HAP-1 (cell line): ENCODE measurements at regions not wholly inside any gene's neighbourhood (a gene's known extent, or its start where the extent isn't known, plus 50 kb on each side); places are given as distances from the start of the nearest gene placed in this dataset.
"Not testable (repeated sequence)": the region's sequence is repeated elsewhere in the genome, so short reads cannot be mapped to it uniquely, and the experiment has no call there.

Experiments
- DNase-seq, 2 experiments: peaks; one replicate each; pipeline ENCODE4 v3.0.0-alpha.2; 2016 to 2020; ENCODE audit warnings: low spot score in 2 of 2
- H3K27me3 ChIP-seq: fragments of 250-450 bp; sonication (Bioruptor Pico); 2 replicates; pipeline ENCODE4 v1.5.1; 2020; ENCODE audit warnings: low read depth, mild to moderate bottlenecking, moderate library complexity
- H3K36me3 ChIP-seq: fragments of 250-450 bp; sonication (Bioruptor Pico); replicated peaks from 2 replicates; pipeline ENCODE4 v1.5.1; 2020; ENCODE audit warnings: mild to moderate bottlenecking
- H3K4me1 ChIP-seq: fragments of 250-450 bp; sonication (Bioruptor Pico); 2 replicates; pipeline ENCODE4 v1.5.1; 2020; ENCODE audit warnings: mild to moderate bottlenecking
- H3K4me3 ChIP-seq: fragments of 250-450 bp; sonication (Bioruptor Pico); 2 replicates; pipeline ENCODE4 v1.5.1; 2020; ENCODE audit warnings: mild to moderate bottlenecking, moderate library complexity
- H3K9me3 ChIP-seq: fragments of 250-450 bp; sonication (Bioruptor Pico); 2 replicates; pipeline ENCODE4 v1.5.1; 2020; ENCODE audit warnings: mild to moderate bottlenecking, moderate library complexity
- in situ Hi-C: fragments of 300-500 bp; cut with MboI; formaldehyde crosslinking; loops from 3 replicates; pipeline ENCODE4 v1.14.3; 2020; ENCODE audit warnings: low sequenced_read_pairs, inconsistent platforms, mixed read lengths

GRCh38 chrX:77123917-77124316 lies 323.3 kb upstream of the FGF16 start:
- DNase-seq, H3K36me3 ChIP-seq, in situ Hi-C loops, H3K4me3 ChIP-seq, H3K27me3 ChIP-seq, H3K4me1 ChIP-seq, H3K9me3 ChIP-seq: not testable (repeated sequence)

DNA sequence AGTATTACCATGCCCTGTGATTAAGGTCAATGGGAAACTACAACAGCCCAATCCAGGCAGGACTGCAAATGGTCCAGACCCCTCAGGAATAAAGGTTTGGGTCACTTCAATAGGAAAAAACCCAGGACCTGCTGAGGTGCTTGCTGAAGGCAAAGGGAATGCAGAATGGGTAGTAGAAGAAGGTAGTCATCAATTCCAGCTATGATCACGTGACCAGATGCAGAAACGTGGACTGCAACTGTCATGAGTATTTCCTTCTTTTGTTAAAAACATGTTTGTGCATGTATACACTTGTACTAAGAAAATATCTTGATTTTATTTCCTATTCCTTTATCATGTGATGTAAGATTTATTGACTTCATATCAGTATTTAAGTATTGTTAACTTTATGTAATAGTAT lies 319.6 kb upstream of the FGF16 start:
- H3K4me3 ChIP-seq, DNase-seq, in situ Hi-C loops, H3K36me3 ChIP-seq, H3K4me1 ChIP-seq, H3K9me3 ChIP-seq, H3K27me3 ChIP-seq: not testable (repeated sequence)

DNA sequence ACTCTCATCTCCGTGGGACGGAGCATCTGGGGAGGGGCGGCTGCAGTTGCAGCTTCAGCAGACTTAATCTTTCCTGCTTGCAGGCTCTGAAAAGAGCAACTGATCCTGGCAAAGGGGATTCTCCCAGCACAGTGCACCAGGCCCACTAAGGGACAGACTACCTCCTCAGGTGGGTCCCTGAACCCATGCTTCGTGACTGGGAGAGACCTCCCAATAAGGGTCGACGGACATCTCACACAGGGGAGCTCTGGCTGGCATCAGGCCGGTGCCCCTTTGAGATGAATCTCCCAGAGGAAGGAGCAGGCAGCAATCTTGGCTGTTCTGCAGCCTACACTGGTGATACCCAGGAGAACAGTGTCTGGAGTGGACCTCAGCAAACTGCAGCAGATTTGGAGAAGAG lies 303.3 kb upstream of the FGF16 start:
- Histone ChIP-seq H3K4me1 (no peaks in the 10 kb centered on the region), H3K27me3 (no peaks in the 10 kb centered on the region), H3K4me3 (no peak overlapping the region), H3K36me3 (no peaks in the 10 kb centered on the region), H3K9me3 (no peaks in the 10 kb centered on the region)
- no peak for DNase-seq
- in situ Hi-C loops = no loop called here

DNA sequence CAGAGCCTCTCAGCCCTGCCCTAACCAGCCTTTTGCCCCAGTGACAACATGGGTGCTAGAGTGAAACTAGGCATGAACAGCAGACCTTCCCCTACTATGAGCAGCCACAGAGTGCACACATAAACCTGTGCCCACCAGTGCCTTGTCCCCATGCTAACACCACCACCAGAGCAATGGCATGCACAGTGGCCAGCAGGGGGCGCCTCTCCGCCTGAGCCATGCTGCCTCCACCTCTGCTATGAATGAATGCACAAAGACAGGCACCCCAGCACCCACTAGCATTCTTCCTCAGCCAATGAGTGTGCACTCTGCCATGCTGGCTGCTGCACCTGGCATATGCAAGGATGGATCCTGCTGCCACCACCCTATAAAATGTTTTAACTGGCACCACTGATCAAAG lies 286.9 kb upstream of the FGF16 start:
- peak in 1 of 2 experiments; percentile 60 for DNase-seq
- in situ Hi-C loops = no loop called here
- H3K36me3 ChIP-seq = no peaks in the 10 kb centered on the region
- H3K4me3 ChIP-seq = no peak overlapping the region
- no peaks in the 10 kb centered on the region for H3K27me3 ChIP-seq
- H3K4me1 ChIP-seq = peaks cover 7% of the 10 kb centered on the region; the same call in 1 of the 2 replicates
- H3K9me3 ChIP-seq = no peaks in the 10 kb centered on the region

DNA sequence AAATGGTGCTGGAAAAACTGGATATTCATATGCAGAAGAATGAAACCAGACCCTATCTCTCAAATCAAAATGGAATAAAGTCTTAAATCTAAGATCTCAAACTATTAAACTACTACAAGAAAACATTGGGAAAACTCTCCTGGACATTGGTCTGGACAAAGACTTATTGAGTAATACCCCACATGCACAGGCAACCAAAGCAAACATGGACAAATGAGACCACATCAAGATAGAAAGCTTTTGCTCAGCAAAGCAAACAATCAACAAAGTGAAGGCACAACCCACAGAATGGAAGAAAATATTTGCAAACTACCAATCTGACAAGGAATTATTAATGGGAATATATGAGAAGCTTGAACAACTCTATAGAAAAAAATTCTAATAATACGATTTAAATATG lies 284.4 kb upstream of the FGF16 start:
- Histone ChIP-seq H3K4me1 (peaks cover 7% of the 10 kb centered on the region; the same call in 1 of the 2 replicates), H3K9me3 (no peaks in the 10 kb centered on the region), H3K4me3 (no peak overlapping the region), H3K27me3 (no peaks in the 10 kb centered on the region), H3K36me3 (no peaks in the 10 kb centered on the region)
- no peak for DNase-seq
- in situ Hi-C loops = no loop called here

DNA sequence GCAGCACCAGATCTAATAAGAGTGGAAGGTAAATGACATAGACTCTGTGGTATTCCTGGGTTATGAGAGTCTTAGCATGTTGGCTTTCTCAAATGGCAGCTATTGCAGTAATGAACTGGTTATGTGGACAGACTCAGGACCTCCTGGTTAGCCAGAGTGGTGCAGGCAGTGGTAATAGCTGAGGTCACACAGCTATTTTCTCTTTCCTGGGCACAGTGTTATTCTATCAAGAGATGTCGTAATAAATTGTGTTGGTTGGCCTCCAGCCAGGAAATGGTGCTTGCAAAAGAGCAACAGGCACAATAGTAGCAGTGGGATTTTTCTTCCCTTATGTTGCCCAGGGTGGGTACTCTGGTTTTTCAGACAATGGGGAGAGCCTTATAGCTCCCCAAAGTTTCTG lies 279.2 kb upstream of the FGF16 start:
- no peak overlapping the region for H3K4me3 ChIP-seq
- in situ Hi-C loops = no loop called here
- peaks cover 7% of the 10 kb centered on the region; the same call in 1 of the 2 replicates for H3K4me1 ChIP-seq
- no peaks in the 10 kb centered on the region for H3K9me3 ChIP-seq
- DNase-seq = no peak
- H3K36me3 ChIP-seq = no peaks in the 10 kb centered on the region
- no peaks in the 10 kb centered on the region for H3K27me3 ChIP-seq

- DNase-seq = no peak
- Histone ChIP-seq H3K9me3 (no peaks in the 10 kb centered on the region), H3K4me1 (no peaks in the 10 kb centered on the region), H3K4me3 (no peak overlapping the region), H3K36me3 (no peaks in the 10 kb centered on the region), H3K27me3 (no peaks in the 10 kb centered on the region)
- in situ Hi-C loops = no loop called here
Observed at GRCh38 chrX:77174680-77175519, 272.3 kb upstream of the FGF16 start.

GRCh38 chrX:77200663-77201062 lies 246.5 kb upstream of the FGF16 start:
- Histone ChIP-seq H3K4me1 (no peaks in the 10 kb centered on the region), H3K4me3 (no peak overlapping the region), H3K9me3 (no peaks in the 10 kb centered on the region), H3K27me3 (no peaks in the 10 kb centered on the region), H3K36me3 (no peaks in the 10 kb centered on the region)
- in situ Hi-C loops = no loop called here
- DNase-seq = no peak

DNA sequence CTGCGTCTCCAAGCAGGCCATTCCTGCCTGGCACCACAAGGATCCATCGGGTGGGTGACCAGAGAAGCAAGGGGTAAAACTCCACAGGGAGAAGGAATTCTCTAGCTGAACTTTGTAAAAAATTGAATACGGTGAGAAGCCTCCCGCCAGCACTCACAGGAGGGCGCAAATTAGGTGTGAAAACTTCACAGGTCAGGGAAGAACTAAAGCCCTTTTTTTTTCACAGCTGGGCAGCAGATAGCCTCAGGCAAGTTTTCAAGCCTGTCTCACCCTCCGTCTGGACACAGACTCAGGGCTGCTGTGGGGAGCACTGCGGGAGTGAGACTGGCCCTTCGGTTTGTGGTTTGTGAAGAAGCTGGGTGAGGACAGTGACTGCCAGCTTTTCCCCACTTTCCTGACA lies 224.1 kb upstream of the FGF16 start:
- H3K27me3 ChIP-seq = no peaks in the 10 kb centered on the region
- H3K4me3 ChIP-seq = no peak overlapping the region
- no peaks in the 10 kb centered on the region for H3K9me3 ChIP-seq
- no peak for DNase-seq
- H3K36me3 ChIP-seq = no peaks in the 10 kb centered on the region
- H3K4me1 ChIP-seq = no peaks in the 10 kb centered on the region
- in situ Hi-C loops = no loop called here

DNA sequence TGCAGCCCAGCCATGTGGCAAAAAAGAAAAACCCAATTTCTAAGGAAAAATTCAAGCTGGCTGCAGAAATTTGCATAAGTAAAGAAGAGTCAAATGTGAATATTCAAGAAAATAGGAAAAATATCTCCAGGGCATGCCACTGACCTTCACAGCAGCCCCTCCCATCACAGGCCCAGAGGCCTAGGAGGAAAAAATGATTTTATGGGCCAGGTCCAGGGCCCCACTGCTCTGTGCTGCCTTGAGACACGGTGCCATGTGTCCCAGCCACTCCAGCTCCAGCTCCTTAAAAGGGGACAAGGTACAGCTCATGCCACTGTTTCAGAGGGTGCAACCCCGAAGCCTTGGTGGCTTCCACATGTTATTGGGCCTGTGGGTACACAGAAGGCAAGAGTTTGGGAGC lies 182.7 kb upstream of the FGF16 start:
- no peak overlapping the region for H3K4me3 ChIP-seq
- in situ Hi-C loops = no loop called here
- H3K27me3 ChIP-seq = no peaks in the 10 kb centered on the region
- no peaks in the 10 kb centered on the region for H3K4me1 ChIP-seq
- H3K36me3 ChIP-seq = no peaks in the 10 kb centered on the region
- no peak for DNase-seq
- H3K9me3 ChIP-seq = no peaks in the 10 kb centered on the region

DNA sequence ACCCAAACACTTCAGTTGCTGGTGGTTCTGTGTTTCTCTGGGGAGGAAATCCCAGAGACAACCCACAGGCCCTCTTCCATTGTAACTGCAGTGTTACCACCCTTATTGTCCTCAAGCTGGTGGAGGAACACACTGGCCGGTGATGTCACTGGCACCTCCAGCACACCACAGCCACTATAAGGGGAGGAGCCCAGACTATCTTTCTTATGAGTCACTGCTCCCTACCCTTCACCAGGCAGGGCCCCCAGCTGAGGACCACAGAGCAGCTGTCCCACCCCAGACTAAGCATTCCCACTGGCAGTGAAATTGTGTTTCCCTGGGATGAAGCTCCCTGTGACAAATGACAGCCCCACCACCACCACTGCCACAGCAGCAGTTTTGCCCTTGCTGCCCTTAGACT lies 171.8 kb upstream of the FGF16 start:
- Histone ChIP-seq H3K27me3 (no peaks in the 10 kb centered on the region), H3K9me3 (no peaks in the 10 kb centered on the region), H3K4me3 (no peak overlapping the region), H3K36me3 (no peaks in the 10 kb centered on the region), H3K4me1 (no peaks in the 10 kb centered on the region)
- DNase-seq = no peak
- in situ Hi-C loops = no loop called here

- no peaks in the 10 kb centered on the region for H3K9me3 ChIP-seq
- no peaks in the 10 kb centered on the region for H3K36me3 ChIP-seq
- H3K4me1 ChIP-seq = no peaks in the 10 kb centered on the region
- H3K4me3 ChIP-seq = no peak overlapping the region
- no peak for DNase-seq
- in situ Hi-C loops = no loop called here
- no peaks in the 10 kb centered on the region for H3K27me3 ChIP-seq
Observed at GRCh38 chrX:77276742-77277141, 170.4 kb upstream of the FGF16 start.

DNA sequence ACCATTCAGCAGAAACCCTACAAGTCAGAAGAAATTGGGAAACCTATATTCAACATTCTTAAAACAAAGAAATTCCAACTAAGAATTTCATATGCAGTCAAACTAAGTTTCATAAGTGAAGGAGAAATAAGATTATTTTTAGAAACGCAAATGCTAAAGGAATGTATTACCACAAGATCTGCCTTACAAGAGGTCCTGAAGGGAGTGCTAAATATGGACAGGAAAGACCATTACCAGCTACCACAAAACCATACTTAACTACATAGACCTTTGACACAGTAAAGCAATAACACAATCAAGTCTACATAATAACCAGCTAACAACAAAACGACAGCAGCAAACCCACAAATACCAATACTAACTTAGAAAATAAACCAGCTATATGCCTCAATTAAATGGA lies 169.3 kb upstream of the FGF16 start:
- Histone ChIP-seq H3K4me3 (no peak overlapping the region), H3K9me3 (no peaks in the 10 kb centered on the region), H3K27me3 (no peaks in the 10 kb centered on the region), H3K4me1 (no peaks in the 10 kb centered on the region), H3K36me3 (no peaks in the 10 kb centered on the region)
- no peak for DNase-seq
- in situ Hi-C loops = no loop called here

DNA sequence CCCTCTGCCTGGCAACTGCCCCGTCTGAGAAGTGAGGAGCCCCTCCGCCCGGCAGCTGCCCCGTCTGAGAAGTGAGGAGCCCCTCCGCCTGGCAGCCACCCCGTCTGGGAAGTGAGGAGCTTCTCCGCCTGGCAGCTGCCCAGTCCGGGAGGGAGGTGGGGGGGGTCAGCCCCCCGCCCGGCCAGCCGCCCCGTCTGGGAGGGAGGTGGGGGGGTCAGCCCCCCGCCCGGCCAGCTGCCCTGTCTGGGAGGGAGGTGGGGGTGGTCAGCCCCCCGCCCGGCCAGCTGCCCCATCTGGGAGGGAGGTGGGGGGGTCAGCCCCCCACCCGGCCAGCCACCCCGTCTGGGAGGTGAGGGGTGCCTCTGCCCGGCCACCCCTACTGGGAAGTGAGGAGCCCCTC lies 167.8 kb upstream of the FGF16 start:
- H3K4me3 ChIP-seq, H3K9me3 ChIP-seq, H3K27me3 ChIP-seq, in situ Hi-C loops, H3K36me3 ChIP-seq, H3K4me1 ChIP-seq, DNase-seq: not testable (repeated sequence)
